Muscle of arm (tissue), 1 donor: ENCODE measurements at regions not wholly inside any gene's neighbourhood (a gene's known extent, or its start where the extent isn't known, plus 50 kb on each side); places are given as distances from the start of the nearest gene placed in this dataset.

ENCODE experiments used
- DNase-seq: peaks from one replicate; pipeline ENCODE4 v3.0.0-alpha.2; 2013

DNA sequence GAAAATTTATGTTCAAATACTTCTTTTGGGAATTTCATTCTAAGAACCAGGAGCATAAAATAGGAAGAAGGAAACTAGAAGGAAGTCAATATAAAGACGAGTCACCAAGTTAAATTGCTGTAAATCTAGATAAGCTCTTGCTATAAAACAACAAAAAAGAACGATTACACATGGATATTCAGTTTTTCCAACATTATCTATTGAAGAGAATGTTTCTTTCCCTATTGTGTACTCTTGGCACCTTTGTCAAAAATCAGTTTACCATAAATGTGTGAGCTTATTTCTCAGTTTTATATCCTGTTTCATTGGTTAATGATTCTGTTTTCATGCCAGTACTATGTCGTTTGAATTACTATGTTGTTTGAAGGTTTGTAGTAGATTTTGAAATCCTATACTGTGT lies 536.3 kb upstream of the MKI67 start:
- no peak for DNase-seq

DNA sequence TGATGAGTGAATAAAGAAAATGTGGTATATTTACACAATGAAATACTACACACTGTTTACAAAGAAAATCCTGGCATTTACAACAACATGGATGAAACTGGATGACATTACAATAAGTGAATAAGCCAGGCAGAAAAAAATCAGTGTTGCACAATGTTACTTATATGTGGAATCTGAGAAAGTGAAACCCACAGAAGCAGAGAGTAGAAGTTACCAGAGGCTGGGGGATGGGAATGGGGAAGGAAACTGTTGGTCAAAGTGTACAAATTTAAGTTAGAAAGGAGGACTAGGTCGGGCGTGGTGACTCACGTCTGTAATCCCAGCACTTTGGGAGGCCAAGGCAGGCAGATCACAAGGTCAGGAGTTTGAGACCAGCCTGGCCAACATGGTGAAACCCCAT lies 538.5 kb upstream of the MKI67 start:
- DNase-seq = no peak

DNA sequence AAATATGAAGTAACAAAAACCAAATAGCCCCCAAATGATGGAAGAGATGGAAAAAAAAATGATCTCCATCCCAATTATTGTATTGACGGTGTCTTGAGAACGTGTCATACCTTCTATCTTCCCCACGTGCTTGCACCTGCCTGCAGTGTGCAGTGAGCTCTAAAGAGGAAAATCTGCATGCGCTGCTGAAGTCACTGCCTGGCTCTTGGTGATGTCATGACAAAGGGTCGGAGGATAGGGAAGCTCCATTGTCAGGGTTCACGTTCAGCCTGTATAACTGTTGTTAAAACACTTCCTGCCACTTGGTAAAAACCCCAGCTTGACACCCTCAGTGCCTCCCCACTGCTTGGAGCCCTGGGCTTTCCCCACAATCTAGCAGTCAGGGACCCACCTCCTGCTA lies 549.2 kb upstream of the MKI67 start:
- DNase-seq = no peak

DNA sequence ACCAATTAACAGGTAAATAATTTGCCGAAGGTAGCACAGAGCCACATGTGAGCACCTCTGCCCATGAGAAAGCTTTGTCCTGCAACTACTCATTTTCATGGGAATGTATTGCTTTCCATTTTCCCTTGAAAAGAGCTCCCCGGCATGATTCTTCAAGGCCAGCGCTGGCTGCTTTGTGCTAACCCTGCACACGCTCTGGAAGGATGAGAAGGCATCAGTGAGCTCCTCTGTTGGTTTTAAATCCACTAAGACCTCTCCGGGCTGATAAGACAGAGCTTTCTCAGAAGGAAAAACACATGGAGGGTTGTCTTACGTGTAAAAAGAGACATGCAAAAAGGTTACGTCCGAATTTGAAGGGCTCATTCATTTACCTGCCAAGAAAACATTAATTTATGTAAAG lies 553.9 kb upstream of the MKI67 start:
- DNase-seq = no peak

DNA sequence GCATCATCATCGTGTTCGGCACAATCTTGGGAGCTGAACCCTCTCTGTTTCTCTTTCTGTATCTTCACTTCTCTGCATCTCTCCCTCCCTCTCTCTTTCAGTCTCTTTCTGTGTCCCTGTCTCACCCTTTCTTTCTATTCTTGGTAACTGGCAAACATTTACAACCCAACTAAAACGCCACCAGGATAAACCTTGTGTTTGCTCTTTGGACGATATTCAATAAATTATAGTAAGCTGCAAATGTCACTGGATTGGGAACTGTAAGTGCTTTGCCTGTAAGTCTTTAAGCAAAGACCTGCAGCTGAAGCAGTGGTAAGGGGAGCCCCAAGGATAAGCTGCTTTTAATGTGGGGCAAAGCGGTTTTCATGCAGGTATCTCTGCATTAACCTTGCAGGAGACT lies 558.0 kb upstream of the MKI67 start:
- no peak for DNase-seq

DNA sequence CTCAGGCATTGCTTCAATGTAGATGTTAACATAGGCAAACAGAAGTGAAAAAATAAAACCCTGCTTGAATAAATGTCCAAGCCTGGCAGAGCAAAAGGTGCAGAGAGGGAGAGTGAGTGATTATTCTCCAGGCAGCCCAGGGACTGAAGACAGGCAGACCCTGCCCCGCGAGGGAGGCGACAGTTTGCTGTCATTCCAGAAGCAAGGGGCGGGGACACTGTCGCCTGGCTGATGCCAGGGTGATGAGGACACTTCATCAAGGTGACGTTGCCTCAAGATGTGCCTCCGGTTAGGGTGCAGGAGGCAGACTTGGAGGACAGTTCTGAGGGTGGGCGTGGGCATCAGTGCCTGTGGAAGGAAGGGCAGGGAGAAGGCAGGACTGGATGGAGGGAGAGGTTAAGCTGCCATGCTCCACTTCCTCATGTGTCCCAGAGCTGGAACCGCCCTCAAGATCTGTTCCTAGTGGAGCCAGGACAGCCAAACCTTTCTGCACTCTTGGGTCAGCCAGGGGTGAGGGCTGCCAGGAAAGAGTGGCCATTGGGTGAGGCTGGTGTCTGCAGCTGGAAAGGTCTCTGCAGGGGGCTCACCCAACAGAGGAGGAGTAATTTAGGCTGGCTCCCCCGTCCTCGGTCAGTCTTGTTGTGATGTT lies 560.5 kb upstream of the MKI67 start:
- DNase-seq = no peak

DNA sequence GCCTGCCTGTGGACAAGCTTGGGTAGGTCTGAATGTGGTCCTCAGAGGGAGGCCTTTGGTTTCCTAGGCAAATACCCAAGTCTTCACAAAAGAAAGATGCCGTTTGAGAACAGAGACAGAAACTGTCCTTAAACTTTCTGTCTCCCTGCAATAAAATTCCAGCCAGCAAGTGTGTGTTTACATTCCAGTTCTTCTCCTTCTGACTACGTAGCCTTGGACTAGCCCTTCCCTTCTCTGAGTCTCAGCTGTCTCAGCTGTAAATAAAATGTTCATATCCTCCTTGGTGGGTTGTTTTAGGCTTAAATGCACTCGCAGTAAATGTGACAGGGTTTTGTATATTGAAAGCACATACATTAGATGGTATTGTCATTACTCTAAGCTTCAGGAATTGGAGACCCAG lies 561.2 kb upstream of the MKI67 start:
- peak; percentile 18 for DNase-seq

DNA sequence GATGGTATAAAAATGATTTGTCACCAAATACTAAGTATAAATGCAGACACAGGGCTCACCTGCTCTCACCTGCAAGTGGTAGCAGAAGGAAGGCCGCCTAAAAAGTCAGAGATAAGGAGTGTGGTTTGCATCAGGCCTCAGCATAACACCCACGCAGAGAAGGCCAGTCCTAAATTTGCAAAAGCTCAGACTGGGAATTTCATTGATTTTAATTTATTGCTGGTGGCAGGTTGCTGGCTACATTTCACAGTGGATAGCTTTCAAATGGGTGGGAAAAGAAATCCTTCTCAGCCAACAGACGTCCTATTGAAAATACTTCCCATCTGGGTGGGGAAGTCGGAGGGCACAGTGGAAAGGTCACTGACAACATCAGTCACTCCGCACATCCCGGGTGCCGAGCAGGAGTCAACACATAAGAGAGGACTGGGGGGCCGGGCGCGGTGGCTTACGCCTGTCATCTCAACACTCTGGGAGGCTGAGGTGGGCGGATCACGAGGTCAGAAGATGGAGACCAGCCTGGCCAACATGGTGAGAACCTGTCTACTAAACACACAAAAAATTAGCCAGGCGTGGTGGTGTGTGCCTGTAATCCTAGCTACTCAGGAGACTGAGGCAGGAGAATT lies 561.8 kb upstream of the MKI67 start:
- DNase-seq = no peak

DNA sequence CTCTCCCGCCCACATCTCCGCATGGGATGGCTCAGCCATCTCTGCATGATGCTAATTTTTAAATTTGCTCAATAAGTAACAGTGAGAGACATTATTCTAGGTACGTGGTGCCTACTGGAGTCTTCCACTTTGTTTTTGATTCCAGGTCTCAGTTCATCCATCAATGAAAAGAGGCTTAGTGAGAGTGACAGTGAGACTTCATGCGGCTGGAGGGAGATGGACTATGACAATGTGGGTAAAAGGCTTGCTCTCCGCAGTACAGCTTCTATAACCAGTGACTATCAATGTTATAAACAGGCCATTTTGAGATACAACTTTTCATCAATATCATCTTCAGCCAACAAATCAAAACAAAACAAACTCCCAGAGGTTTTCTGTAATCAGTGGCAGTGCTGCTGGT lies 563.4 kb upstream of the MKI67 start:
- DNase-seq = no peak

DNA sequence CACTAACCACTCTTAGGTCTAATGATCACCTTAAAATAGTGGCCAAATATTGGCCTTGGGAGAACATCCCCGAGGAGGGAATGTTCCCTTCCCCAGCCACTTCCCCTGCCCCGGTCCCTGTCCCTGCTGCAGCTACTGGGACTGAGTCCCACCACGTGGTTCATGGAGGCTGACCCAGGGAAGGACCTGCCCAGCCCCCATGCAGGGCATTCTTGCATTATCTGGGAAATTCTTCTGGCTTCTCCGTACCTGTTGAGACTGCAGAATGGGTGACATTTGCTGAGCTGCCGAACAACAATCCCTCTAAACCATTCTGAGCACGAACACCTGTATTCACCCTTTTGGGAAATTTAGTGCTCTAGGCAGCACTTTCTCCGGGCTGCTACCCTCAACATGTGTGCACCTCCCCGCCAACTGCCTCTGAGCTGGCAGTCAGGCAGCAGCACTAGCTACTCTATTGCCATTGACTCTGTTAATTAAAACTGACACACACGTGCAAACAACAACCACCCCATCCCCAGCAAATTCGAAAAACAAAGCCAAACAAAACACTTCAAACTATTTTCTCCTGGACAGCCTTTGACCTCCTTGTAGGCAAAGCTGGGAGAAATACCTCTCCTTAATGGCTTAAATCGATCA lies 567.4 kb upstream of the MKI67 start:
- DNase-seq = no peak

DNA sequence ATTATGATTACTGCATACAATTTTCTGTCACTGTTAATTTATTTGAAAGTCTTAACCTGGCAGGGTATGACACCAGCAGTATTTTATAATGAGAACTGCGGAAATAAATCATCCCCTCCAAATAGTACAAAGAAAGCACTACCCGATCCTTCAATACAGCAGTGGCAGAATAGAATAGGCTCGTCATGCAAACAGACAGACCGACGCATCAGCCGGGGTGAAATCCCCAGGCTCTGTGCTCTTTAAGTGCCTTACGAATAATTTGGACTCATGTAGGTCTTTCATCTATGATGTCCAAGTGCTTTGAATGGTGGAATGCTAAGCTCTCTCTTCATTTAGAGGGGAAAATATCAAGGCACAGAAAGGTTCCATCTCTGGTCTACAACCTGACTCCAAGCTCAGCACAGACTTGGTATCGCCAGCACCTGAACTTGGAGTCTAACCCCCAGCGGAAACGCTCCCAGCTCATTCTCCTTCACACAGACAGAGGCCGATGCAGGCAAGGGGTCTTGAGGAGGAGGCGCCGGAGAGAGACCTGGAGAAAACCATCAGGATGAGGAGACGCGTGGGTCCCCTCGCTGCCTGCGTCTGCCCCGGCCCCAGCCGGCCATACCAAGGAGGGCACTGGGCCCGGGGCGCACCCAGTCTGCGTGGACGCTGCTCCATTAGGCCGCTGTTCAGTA lies 568.1 kb upstream of the MKI67 start:
- DNase-seq = no peak

DNA sequence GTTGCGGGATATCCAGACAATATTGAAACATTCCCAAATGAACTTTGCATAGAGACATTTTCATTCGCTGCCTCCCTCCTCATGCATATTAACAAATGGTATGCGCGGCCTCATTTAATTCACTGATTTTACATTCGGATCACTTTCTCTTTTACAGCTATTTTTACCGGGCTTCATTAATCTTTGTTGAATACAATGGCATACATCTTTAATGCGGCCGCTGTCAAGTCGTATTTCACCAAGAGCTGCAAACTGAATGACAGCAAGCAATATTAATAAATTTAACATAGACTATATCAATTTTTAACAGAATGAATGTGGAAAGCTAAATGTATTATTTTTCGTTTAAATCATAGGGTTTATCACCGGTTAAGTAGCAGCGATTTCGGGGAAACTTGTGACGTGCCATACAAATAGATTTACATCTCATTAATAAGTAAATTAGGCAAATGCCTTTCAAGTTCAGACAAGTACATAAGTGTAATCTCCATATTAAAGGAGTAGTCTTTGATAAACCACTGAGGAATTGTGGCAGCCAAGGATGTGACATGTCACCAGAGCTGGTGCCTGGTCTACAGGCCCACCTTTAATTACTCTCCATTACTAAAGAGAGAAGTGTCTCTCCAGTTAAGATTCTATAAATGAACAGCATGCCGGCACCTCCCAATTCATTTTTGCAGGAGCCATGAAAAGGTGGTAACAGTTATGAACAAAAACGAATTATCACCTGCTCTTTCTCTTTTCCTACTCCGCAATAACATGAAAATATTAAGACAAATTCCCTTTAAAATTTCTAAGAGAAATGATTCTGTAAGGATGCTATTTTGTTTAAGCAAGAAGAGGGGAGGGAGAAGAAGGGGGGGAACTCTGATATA lies 568.9 kb upstream of the MKI67 start:
- no peak for DNase-seq

DNA sequence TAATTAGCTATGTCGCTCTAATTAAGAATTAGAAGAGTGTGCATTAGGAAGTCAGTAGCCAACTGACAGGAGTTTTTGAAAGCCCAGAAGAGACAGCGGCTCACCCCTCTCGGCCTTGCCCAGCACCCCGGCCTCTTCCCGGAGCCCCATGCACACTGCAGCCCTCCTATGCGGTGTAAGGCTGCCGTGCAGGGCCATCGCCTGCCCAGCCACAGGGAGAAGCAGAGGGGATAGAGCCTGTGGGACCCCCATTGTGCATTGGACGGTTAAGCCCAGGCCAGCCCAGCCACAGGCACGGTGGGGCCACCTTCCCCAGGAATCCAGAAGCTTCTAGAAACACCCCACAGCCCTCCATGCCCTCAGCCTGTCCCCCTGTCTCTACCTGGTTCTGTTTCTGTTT lies 569.7 kb upstream of the MKI67 start:
- DNase-seq = no peak

DNA sequence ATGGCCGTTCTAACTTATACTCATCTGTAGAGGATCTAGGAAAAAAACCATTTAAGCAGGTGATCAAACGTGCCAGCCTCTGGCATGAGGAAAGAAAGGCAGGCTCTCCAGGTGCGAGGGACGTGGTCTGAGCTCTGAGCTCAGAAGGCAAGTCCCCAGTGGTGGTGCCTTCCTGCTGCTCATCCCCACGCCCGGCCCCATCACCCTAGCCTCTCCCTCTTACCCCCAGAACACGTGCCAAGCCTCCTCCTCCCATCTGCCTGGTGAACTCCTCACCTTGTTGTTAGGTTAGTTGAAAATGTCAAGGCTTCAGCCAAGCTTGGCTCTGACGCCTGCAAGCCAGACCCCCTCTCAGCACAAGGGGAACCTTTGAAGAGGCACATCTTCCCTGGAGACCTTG lies 571.2 kb upstream of the MKI67 start:
- DNase-seq = no peak

DNA sequence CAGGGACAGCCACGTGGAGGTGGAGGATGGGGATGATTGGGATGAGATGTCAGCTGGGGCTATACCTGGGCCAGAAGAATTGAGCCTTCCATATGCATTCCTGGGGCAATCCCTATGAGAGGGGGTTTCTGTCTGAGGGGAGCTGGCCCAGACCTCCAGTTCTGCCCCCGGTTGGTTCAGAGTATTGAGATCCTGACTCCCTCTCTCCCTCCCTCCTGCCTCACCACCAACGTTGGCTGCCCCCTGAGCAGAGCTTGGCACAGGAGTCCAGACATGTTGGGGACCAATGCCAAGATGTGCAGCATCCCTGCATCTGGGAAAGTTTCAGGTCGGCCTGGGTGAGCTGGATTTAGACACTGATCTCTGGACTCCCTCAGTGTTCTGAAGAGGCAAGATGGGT lies 575.2 kb upstream of the MKI67 start:
- no peak for DNase-seq

DNA sequence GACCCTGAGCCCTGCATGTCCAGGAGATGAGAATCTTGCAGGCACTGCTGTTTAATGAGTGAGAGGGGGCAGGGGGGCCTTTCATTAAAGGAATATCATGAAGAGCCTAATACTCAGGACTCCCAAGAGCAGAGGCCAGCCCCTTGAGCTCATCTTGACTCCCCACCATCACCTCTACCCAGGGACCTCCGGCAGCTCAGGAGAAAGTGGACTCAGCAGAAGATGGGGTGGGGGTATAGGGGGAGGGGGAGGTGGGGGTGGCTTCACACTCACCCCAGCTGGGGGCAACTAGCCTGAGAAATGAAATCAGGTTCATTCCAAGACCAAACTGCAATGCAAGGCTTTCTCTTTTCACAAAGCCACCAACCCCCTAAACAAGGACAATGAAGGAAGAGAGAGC lies 575.6 kb upstream of the MKI67 start:
- DNase-seq = no peak

DNA sequence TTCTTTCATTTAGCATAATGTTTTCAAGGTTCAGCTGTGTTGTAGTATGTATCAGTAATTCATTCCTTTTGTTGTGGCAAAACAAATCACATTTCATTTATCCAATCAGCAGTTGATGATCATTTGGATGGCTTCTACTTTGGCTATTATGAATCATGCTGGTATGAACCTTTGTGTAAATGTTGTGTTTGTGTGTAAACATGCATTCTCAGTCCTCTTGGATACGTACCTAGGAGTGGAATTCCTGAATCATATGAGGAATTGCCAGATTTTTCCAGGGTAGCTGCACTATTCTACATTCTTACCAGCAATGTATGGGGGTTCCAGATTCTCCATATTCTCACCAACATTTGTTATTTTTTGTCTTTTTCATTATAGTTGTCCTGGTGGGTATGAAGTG lies 578.5 kb upstream of the MKI67 start:
- no peak for DNase-seq

DNA sequence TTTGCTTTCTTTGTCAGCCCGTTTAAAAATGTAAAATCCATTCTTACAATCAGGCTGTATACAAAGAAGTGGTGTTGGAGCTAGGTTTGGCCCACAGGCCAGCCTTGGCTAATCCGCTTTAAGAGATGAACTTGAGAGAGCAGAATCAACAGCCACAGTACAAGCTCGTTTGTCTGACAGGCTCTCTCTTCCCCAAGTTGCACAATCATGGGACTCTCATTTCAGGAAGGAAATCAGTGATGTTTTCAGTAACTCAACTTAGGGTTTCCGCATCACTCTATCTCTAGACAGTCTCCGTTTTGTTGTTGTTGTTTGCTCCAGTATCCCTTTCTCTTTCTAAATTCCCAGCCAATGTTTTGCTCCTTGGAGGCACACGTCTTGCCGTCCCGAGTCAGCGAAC lies 582.0 kb upstream of the MKI67 start:
- DNase-seq = no peak

DNA sequence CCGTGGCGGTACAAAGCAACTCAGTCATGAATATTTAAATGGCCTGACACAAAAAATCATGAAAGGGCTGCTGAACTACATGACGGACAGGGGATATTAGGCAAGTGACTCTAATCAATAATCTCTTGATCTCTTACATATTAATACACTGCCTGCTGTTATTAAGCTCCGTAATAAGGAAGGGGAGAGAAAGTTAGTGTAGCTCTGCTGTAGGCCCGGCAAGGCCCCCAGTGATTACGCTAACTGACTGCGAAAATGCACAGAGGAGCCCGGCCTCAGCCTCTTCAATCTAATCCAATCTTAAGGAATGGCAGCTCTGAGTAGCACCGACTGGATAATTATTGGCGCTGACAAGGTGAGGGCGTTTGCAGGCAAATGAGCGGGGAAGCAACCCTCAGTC lies 583.5 kb upstream of the MKI67 start:
- DNase-seq = no peak

DNA sequence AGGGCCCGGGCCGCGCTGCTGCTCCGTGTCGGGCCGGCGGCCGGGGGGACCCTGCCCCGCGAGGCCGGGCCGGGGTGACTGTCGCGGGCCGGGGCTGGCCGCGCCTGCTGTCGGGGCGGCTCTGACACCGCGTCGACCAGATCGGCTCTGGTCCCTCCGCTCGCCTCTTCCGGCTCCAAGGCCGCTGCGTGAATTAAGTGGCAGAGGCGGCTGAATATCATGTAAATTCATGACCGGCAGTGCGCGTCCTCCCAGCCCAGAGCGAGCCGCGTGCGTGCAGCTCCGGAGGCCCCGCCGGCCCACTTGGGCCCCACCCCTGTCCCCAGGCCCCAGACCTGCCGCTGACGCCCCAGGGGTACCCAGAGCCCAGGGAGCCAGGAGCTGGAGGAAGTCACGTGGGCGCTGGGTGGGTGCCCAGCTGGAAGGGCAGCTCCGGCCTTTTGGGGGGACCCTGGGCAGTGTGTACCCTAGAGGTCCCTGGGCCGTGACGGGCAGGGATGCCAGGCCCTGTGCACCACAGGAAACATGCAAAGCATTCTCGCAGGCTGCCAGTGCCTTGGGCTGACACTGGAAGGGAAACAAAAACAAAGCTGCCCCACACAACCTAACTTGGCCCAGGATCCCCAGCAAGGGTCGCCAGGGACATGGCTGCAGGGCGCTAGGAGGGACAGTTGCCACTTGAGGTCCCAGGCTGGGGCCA lies 584.0 kb upstream of the MKI67 start:
- DNase-seq = no peak

DNA sequence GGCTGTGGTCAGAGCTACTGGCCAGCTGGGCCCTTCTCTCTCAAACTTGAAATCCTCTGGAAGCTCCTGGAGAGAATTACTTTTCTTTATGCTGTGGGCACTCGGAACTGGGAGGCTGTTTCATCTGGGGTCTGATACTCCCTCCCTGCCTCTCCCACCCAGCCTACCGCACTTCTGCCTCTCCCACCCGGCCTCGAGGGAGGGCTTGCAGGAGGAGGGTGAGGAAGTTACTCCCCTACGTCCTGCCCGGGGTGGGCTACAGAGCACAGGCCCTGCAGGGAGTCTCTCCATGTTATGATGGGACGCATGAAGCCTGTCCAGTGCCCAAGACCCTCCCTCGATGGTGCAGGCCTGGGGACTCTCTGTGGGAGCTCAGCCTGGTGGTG lies 584.6 kb upstream of the MKI67 start:
- no peak for DNase-seq

DNA sequence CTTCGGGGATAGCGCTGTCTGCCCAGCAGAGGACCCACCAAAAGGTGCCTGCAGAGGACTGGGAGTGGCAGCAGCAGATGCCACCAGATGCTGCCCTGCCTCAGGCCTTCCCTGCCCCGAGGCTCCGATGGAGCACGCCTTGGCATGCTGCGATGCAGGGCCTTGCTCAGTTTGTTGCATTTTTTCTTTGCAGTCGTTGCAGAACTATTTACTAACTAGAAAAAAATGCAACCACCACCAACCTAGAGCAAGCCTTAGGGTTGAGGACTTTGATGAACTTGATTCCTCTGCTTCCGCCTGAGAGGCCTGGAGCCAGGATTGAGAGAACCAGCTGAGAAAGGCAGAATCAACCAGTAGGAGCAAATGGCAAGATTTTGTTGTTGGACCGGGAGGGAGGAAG lies 585.6 kb upstream of the MKI67 start:
- DNase-seq = no peak
